Hematopoietic multipotent progenitor cell treated with erythropoietin and hydrocortisone succinate and interleukin-3 and kit ligand, for 8 days (in vitro differentiated cells): ENCODE measurements at regions not wholly inside any gene's neighbourhood (a gene's known extent, or its start where the extent isn't known, plus 50 kb on each side); places are given as distances from the start of the nearest gene placed in this dataset.
A peak's percentile ranks its signal among the peaks of the same experiment; 100 is the strongest.
"Not testable (repeated sequence)": the region's sequence is repeated elsewhere in the genome, so short reads cannot be mapped to it uniquely, and the experiment has no call there.

Experiments used
- DNase-seq: peaks from one replicate; pipeline ENCODE4 v3.0.0-alpha.2; 2015

- DNase-seq: no peak
These were observed 64.9 kb downstream of the CD2 start for GRCh38 chr1:116819081-116819480.

GRCh38 chr1:116820369-116820768 lies 66.1 kb downstream of the CD2 start:
- DNase-seq: no peak

- DNase-seq: no peak
These were observed 67.5 kb downstream of the CD2 start for GRCh38 chr1:116821763-116822162.

- no peak for DNase-seq
These were observed 70.5 kb downstream of the CD2 start for GRCh38 chr1:116824631-116825206.

GRCh38 chr1:116825207-116825719 lies 71.0 kb downstream of the CD2 start:
- DNase-seq: no peak

- DNase-seq: peak; percentile 35
These were observed 71.6 kb downstream of the CD2 start for GRCh38 chr1:116825720-116826438.

- DNase-seq: peak; percentile 85
These were observed 72.8 kb downstream of the CD2 start for GRCh38 chr1:116826818-116827606.

GRCh38 chr1:116827607-116828105 lies 73.4 kb downstream of the CD2 start:
- DNase-seq: no peak

- DNase-seq: no peak
These were observed 77.3 kb upstream of the PTGFRN start for GRCh38 chr1:116832308-116832931.

GRCh38 chr1:116832932-116833578 lies 76.7 kb upstream of the PTGFRN start:
- DNase-seq: no peak

GRCh38 chr1:116833718-116834117 lies 76.0 kb upstream of the PTGFRN start:
- DNase-seq: peak; percentile 51

- no peak for DNase-seq
These were observed 75.1 kb upstream of the PTGFRN start for GRCh38 chr1:116834595-116834994.

- DNase-seq: no peak
These were observed 74.6 kb upstream of the PTGFRN start for GRCh38 chr1:116835161-116835560.

GRCh38 chr1:116836099-116836498 lies 73.6 kb upstream of the PTGFRN start:
- DNase-seq: peak; percentile 19

GRCh38 chr1:116841569-116842344 lies 68.0 kb upstream of the PTGFRN start:
- DNase-seq: no peak

- DNase-seq: no peak
These were observed 67.1 kb upstream of the PTGFRN start for GRCh38 chr1:116842654-116843053.

GRCh38 chr1:116844775-116845174 lies 64.9 kb upstream of the PTGFRN start:
- DNase-seq: no peak

- no peak for DNase-seq
These were observed 62.5 kb upstream of the PTGFRN start for GRCh38 chr1:116847190-116847589.

GRCh38 chr1:116847688-116848531 lies 61.8 kb upstream of the PTGFRN start:
- DNase-seq: no peak

- no peak for DNase-seq
These were observed 59.3 kb upstream of the PTGFRN start for GRCh38 chr1:116850436-116850835.

- DNase-seq: not testable (repeated sequence)
These were observed 58.5 kb upstream of the PTGFRN start for GRCh38 chr1:116851189-116851588.
